ENCODE measurements at regions not wholly inside any gene's neighbourhood (a gene's known extent, or its start where the extent isn't known, plus 50 kb on each side); places are given as distances from the start of the nearest gene placed in this dataset.

DNA sequence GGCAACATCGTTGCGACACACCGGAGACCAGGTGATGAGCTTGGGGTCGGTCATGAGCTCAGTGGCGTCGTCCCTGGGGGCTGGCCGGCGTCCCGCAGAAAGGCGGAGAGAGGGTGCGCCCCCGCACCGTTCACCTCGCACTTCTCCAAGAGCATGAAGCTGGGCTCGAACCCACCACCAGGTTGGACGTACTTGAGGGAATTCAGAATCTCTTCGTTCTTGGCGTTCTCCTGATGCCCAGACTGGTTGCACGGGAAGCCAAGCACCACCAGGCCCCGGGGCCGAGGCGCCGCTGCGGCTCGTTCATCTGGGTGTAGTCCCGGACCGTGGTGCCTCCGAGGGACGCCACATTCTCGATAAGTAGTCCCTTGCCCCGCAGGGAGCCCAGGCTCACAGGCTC, 176.6 kb upstream of the ADAMTS5 start:
- no peaks in the 10 kb centered on the region for H3K27me3 ChIP-seq (replicated peaks; ENCODE audit: control insufficient read depth, insufficient read depth, low read length)
- H3K36me3 ChIP-seq (ENCODE audit: control insufficient read depth, insufficient read depth, low read length) = no peaks in the 10 kb centered on the region
- DNase-seq (ENCODE audit: extremely low read depth, insufficient read length) = no peak
- H3K4me3 ChIP-seq (replicated peaks; ENCODE audit: low read depth, low read length) = no peak overlapping the region
- TF ChIP-seq, protein P1, sequence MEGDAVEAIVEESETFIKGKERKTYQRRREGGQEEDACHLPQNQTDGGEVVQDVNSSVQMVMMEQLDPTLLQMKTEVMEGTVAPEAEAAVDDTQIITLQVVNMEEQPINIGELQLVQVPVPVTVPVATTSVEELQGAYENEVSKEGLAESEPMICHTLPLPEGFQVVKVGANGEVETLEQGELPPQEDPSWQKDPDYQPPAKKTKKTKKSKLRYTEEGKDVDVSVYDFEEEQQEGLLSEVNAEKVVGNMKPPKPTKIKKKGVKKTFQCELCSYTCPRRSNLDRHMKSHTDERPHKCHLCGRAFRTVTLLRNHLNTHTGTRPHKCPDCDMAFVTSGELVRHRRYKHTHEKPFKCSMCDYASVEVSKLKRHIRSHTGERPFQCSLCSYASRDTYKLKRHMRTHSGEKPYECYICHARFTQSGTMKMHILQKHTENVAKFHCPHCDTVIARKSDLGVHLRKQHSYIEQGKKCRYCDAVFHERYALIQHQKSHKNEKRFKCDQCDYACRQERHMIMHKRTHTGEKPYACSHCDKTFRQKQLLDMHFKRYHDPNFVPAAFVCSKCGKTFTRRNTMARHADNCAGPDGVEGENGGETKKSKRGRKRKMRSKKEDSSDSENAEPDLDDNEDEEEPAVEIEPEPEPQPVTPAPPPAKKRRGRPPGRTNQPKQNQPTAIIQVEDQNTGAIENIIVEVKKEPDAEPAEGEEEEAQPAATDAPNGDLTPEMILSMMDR (IDR thresholded peaks at IDR 0.05; ENCODE audit: insufficient read depth, low read length, poor library complexity, severe bottlenecking) = no peak

DNA sequence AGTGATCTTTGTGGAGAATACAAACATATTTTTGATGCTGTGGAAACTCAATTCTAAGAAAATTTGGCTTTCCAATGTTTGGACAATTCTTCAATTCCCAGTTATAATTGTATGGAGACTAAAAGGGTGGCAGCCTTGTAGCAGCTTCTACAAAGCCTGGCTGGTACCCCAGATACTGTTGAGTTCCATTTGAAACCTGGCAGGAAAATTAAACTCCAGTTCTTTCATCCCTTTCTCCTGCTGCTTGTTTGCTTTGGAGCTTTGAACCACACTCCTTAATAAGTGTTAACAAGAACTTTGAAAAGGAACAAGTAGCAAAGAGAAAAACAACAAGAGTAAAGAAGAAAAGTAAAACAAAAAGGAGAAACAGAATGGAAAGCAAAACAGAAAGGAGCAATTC, 172.6 kb upstream of the ADAMTS5 start:
- H3K27me3 ChIP-seq (replicated peaks; ENCODE audit: control insufficient read depth, insufficient read depth, low read length) = no peaks in the 10 kb centered on the region
- H3K4me3 ChIP-seq (replicated peaks; ENCODE audit: low read depth, low read length) = no peak overlapping the region
- DNase-seq (ENCODE audit: extremely low read depth, insufficient read length) = no peak
- H3K36me3 ChIP-seq (ENCODE audit: control insufficient read depth, insufficient read depth, low read length) = no peaks in the 10 kb centered on the region
- TF ChIP-seq, protein P1 (IDR thresholded peaks at IDR 0.05; ENCODE audit: insufficient read depth, low read length, poor library complexity, severe bottlenecking) = no peak

DNA sequence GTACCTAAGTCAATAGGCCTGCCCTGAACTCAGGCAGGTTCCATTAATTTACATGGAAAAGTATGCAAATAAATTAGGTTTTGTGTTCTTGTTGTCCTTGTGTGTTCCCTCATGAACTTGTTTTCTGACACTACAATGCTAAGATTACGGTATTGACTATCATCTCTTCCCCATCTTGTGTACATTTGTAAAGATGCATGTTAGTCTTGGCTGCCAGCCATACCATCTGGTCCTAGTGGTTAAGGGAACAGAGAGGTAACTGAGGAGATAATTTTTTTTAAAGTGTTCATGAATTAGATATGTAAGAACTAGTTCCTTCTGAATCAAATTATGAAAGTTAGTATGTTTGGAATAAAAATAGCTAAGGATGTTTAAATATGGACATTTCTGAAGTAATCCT, 167.6 kb upstream of the ADAMTS5 start:
- Histone ChIP-seq H3K4me3 (replicated peaks; ENCODE audit: low read depth, low read length) (no peak overlapping the region), H3K27me3 (replicated peaks; ENCODE audit: control insufficient read depth, insufficient read depth, low read length) (no peaks in the 10 kb centered on the region), H3K36me3 (ENCODE audit: control insufficient read depth, insufficient read depth, low read length) (no peaks in the 10 kb centered on the region)
- TF ChIP-seq, protein P1 (IDR thresholded peaks at IDR 0.05; ENCODE audit: insufficient read depth, low read length, poor library complexity, severe bottlenecking) = no peak
- no peak for DNase-seq (ENCODE audit: extremely low read depth, insufficient read length)

DNA sequence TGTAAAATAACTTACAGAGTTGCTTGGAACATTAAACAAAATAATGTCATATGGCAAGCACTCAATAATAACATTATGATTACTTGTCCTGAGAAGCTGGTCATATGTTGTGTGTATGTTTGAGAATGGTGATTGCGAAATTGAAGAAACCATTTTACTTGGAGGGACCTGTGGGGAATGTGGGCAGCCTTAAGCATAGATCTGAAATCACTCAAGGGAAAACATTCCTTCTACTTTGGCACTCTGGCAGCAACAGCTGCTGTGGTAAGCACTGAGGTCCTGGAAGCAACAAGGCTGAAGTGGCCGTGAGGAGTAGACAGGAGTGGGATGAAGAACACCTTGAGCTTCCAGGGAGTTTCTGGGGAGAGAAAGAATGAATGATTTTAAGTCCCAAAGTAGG, 165.4 kb upstream of the ADAMTS5 start:
- no peak for DNase-seq (ENCODE audit: extremely low read depth, insufficient read length)
- Histone ChIP-seq H3K4me3 (replicated peaks; ENCODE audit: low read depth, low read length) (no peak overlapping the region), H3K36me3 (ENCODE audit: control insufficient read depth, insufficient read depth, low read length) (no peaks in the 10 kb centered on the region), H3K27me3 (replicated peaks; ENCODE audit: control insufficient read depth, insufficient read depth, low read length) (no peaks in the 10 kb centered on the region)
- TF ChIP-seq, protein P1 (IDR thresholded peaks at IDR 0.05; ENCODE audit: insufficient read depth, low read length, poor library complexity, severe bottlenecking) = no peak

DNA sequence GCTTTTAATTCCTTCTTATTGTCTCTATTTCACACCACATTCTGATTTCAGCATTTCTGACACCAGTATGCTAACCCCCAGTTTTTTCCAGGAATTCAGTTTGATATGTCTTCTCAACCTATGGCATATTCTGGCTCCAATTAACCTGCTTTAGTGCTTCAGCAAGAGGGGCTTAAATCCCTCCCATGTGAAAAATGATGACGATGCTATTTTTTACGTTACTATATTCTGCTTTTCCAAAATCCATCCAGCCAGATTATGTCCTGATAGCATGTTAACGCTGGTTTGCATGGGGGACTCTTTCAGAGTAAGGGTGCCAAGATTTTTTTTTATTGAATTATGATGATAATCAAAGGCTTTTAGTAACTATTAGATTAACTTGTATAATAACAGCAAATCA, 163.3 kb upstream of the ADAMTS5 start:
- no peaks in the 10 kb centered on the region for H3K36me3 ChIP-seq (ENCODE audit: control insufficient read depth, insufficient read depth, low read length)
- H3K4me3 ChIP-seq (replicated peaks; ENCODE audit: low read depth, low read length) = no peak overlapping the region
- no peak for DNase-seq (ENCODE audit: extremely low read depth, insufficient read length)
- no peaks in the 10 kb centered on the region for H3K27me3 ChIP-seq (replicated peaks; ENCODE audit: control insufficient read depth, insufficient read depth, low read length)
- TF ChIP-seq, protein P1 (IDR thresholded peaks at IDR 0.05; ENCODE audit: insufficient read depth, low read length, poor library complexity, severe bottlenecking) = no peak

DNA sequence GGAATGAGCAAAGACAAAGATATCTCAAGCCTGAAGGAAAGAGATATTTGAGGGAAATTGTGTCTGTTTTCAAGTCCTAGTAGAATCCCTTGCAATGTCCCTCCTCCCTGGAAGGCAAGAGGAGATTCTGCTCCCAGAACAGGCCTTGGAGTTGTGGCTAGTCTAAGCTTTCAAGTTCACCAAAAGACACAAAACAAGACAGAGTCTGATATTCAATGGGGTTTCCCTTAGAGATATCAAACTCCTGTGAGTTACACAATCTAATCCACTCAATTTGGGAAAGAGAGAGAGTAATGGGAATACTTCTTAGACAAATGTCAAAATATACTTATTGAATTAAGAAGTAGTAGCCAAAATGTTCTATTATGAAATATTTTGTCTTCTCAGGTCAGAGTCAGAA, 162.8 kb upstream of the ADAMTS5 start:
- H3K4me3 ChIP-seq (replicated peaks; ENCODE audit: low read depth, low read length) = no peak overlapping the region
- H3K36me3 ChIP-seq (ENCODE audit: control insufficient read depth, insufficient read depth, low read length) = no peaks in the 10 kb centered on the region
- TF ChIP-seq, protein P1 (IDR thresholded peaks at IDR 0.05; ENCODE audit: insufficient read depth, low read length, poor library complexity, severe bottlenecking) = no peak
- no peaks in the 10 kb centered on the region for H3K27me3 ChIP-seq (replicated peaks; ENCODE audit: control insufficient read depth, insufficient read depth, low read length)
- DNase-seq (ENCODE audit: extremely low read depth, insufficient read length) = no peak
